HepG2 (cell line): ENCODE measurements at regions not wholly inside any gene's neighbourhood (a gene's known extent, or its start where the extent isn't known, plus 50 kb on each side); places are given as distances from the start of the nearest gene placed in this dataset.

Experiments
- ATAC-seq: fragments of 200-7000 bp; cut with Tn5 transposase; 3 replicates; pipeline ENCODE4 v1.9.1; 2020; ENCODE audit warnings: mild to moderate bottlenecking, moderate library complexity
- BruUV-seq: library from RNA; stranded (reverse); fragments of 400-500 nt; replicated peaks from 2 replicates; lab custom pipeline; 2021; lab: Mats Ljungman, UMichigan
- CTCF ChIA-PET: fragments of 300-600 bp; formaldehyde crosslinking; extraction: SDS; loops from one replicate; lab custom pipeline; 2021; ENCODE audit warnings: low total read pairs, inconsistent platforms, low intra/inter-chr PET ratio; lab: Yijun Ruan, JAX
- POLR2A ChIA-PET: fragments of 350-600 bp; sonication (Branson Sonifier 250); formaldehyde crosslinking; loops from one replicate; lab custom pipeline; 2020; ENCODE audit warnings: antibody characterized with exemption, inconsistent platforms; lab: Yijun Ruan, JAX
- DNase-seq: peaks from one replicate; pipeline ENCODE4 v3.0.0-alpha.2; 2015; ENCODE audit warnings: low spot score
- FAIRE-seq: peaks from 3 replicates; lab custom pipeline; 2011; peaks lifted over from hg19 to GRCh38; lab: Jason Lieb, UNC
- H2AFZ ChIP-seq: one replicate; pipeline ENCODE4 v1.6.1; 2011; ENCODE audit warnings: low read length, inconsistent platforms
- H3K27ac ChIP-seq: fragments of 300-600 bp; 3 replicates; pipeline ENCODE4 v1.8.0; 2011; ENCODE audit warnings: mixed run types, mild to moderate bottlenecking, mixed read lengths, low read length, inconsistent platforms; ENCODE audit not compliant: insufficient read depth; ENCODE audit errors: extremely low read length
- H3K27me3 ChIP-seq, 2 experiments: fragments of 200-600 bp in 1 of 2; 2 replicates in 1 of 2; 3 replicates in 1 of 2; pipeline versions ENCODE4 v1.6.0 to v1.8.0; 2011; ENCODE audit warnings: low read length in 2 of 2, mild to moderate bottlenecking in 2 of 2, moderate library complexity in 2 of 2, inconsistent platforms in 1 of 2; ENCODE audit not compliant: insufficient read depth in 2 of 2, control insufficient read depth in 1 of 2
- H3K36me3 ChIP-seq, 2 experiments: fragments of 200-600 bp in 1 of 2; replicated peaks in 1 of 2; 2 replicates in 1 of 2; 3 replicates in 1 of 2; pipeline versions ENCODE4 v1.5.1 to v1.8.0; 2011; ENCODE audit warnings: low read length in 2 of 2, inconsistent platforms in 1 of 2; ENCODE audit not compliant: insufficient read depth in 2 of 2, control insufficient read depth in 1 of 2
- H3K4me1 ChIP-seq: 2 replicates; pipeline ENCODE4 v1.5.1; 2012; ENCODE audit warnings: low read length, inconsistent platforms; ENCODE audit not compliant: insufficient read depth
- H3K4me2 ChIP-seq: 2 replicates; pipeline ENCODE4 v1.6.0; 2011; ENCODE audit warnings: low read depth, low read length, inconsistent platforms
- H3K4me3 ChIP-seq, 3 experiments: fragments of 200-600 bp in 1 of 3; sonication (generic), shearing (Covaris generic) in 1 of 3; replicated peaks in 1 of 3; 2 replicates each; pipeline ENCODE4 v1.5.1; 2011 to 2016; ENCODE audit warnings: low read length in 3 of 3, inconsistent platforms in 2 of 3, low read depth in 2 of 3, mild to moderate bottlenecking in 2 of 3, control low read depth in 1 of 3, mixed read lengths in 1 of 3; ENCODE audit not compliant: insufficient read depth in 1 of 3
- H3K79me2 ChIP-seq: one replicate; pipeline ENCODE4 v1.6.1; 2011; ENCODE audit warnings: low read length, inconsistent platforms; ENCODE audit not compliant: insufficient read depth
- H3K9ac ChIP-seq: 2 replicates; pipeline ENCODE4 v1.6.0; 2011; ENCODE audit warnings: mild to moderate bottlenecking, low read depth, low read length, inconsistent platforms; ENCODE audit not compliant: insufficient read depth
- H3K9me3 ChIP-seq: 2 replicates; pipeline ENCODE4 v1.5.1; 2012; ENCODE audit warnings: mild to moderate bottlenecking, low read length
- H4K20me1 ChIP-seq: 2 replicates; pipeline ENCODE4 v1.6.0; 2011; ENCODE audit warnings: inconsistent platforms, mild to moderate bottlenecking, low read length, moderate library complexity; ENCODE audit not compliant: insufficient read depth
- ARHGAP35 ChIP-seq: sonication (generic); formaldehyde crosslinking; IDR thresholded peaks from 2 replicates; pipeline ENCODE4 v1.9.0; 2022; ENCODE audit warnings: mild to moderate bottlenecking, inconsistent platforms, moderate library complexity, missing genetic modification reagents, borderline replicate concordance
- ATF2 ChIP-seq: sonication (generic); formaldehyde crosslinking; IDR thresholded peaks from 2 replicates; pipeline ENCODE4 v1.4.0; 2020; ENCODE audit warnings: missing genetic modification reagents
- CREBL2 ChIP-seq: sonication (generic); formaldehyde crosslinking; IDR thresholded peaks from 2 replicates; pipeline ENCODE4 v1.8.1; 2023; ENCODE audit warnings: missing genetic modification reagents, mild to moderate bottlenecking, borderline replicate concordance
- GTF2F1 ChIP-seq: fragments of 150-350 bp; IDR thresholded peaks from 2 replicates; pipeline ENCODE4 v1.6.1; 2014; ENCODE audit warnings: low read length
- KAT8 ChIP-seq: IDR thresholded peaks from 2 replicates; pipeline ENCODE4 v1.6.1; 2016; ENCODE audit warnings: missing genetic modification reagents, missing compliant biosample characterization
- KDM3A ChIP-seq: IDR thresholded peaks from 2 replicates; pipeline ENCODE4 v1.6.1; 2018; ENCODE audit warnings: low read depth, missing compliant biosample characterization
- REST ChIP-seq, 2 experiments: IDR thresholded peaks; 2 replicates each; pipeline ENCODE4 v1.6.1; 2011 to 2012; ENCODE audit warnings: low read length in 2 of 2, borderline replicate concordance in 1 of 2, low read depth in 1 of 2, mild to moderate bottlenecking in 1 of 2, moderate library complexity in 1 of 2
- SOX5 ChIP-seq: IDR thresholded peaks from 2 replicates; pipeline ENCODE4 v1.6.1; 2016; ENCODE audit warnings: borderline replicate concordance
- ZBTB46 ChIP-seq: sonication (generic); formaldehyde crosslinking; IDR thresholded peaks from 2 replicates; pipeline ENCODE4 v1.4.0; 2020; ENCODE audit warnings: mild to moderate bottlenecking, missing genetic modification reagents, borderline replicate concordance
- ZNF260 ChIP-seq: sonication (generic); formaldehyde crosslinking; IDR thresholded peaks from 2 replicates; pipeline ENCODE4 v1.4.0; 2020; ENCODE audit warnings: missing genetic modification reagents, low read depth, mild to moderate bottlenecking, borderline replicate concordance
- ZNF576 ChIP-seq: sonication (generic); formaldehyde crosslinking; IDR thresholded peaks from 2 replicates; pipeline ENCODE4 v1.4.0; 2020; ENCODE audit warnings: mild to moderate bottlenecking, missing genetic modification reagents
- ZNF713 ChIP-seq: sonication (generic); formaldehyde crosslinking; IDR thresholded peaks from 2 replicates; pipeline ENCODE4 v1.4.0; 2020; ENCODE audit warnings: mild to moderate bottlenecking, missing genetic modification reagents
- WGBS: methylation state at CpG from one replicate; pipeline ENCODE4 v1.1.6; 2017; ENCODE audit warnings: low lambda C conversion rate; 5-methylcytosine and 5-hydroxymethylcytosine counted together
- in situ Hi-C: cut with HindIII; loops from 2 replicates; pipeline ENCODE4 v1.10.0; 2017; ENCODE audit warnings: low pct_unique_long_range_greater_than_20kb; ENCODE audit not compliant: extremely low pct_ligation_motif_present
- intact Hi-C: fragments of 100-400 bp; cut with micrococcal nuclease; formaldehyde crosslinking; loops from one replicate; pipeline ENCODE4 v1.10.0; 2022; ENCODE audit not compliant: unreplicated experiment
- TF ChIP-seq, protein P1 (sequence below): IDR thresholded peaks from 2 replicates; pipeline ENCODE4 v1.6.1; 2018; ENCODE audit warnings: missing genetic modification reagents, mild to moderate bottlenecking, missing compliant biosample characterization
- TF ChIP-seq, protein P2 (sequence below): sonication (generic); formaldehyde crosslinking; IDR thresholded peaks from 2 replicates; pipeline ENCODE4 v1.5.0; 2020; ENCODE audit warnings: missing genetic modification reagents, mild to moderate bottlenecking, borderline replicate concordance

DNA sequence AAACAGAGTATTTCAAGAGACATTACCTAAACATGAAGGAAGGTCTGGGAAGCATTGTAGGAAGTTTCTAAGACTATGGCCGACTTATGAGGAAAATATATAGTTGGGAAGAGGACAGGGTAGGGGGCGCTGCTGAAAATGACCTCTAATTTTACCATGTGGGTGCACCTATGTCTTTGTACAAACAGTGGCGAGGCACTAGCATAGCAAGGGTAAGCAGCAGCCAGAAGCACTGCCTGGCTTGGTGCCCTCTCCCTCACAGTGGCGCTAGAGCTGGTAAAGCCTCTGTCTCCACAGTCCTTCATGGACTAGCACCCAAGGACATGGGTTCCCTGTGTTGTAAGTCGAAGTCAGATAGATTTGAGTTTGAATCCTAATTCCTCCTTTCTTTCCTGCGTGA is 461.2 kb downstream of the INHBA start:
- intact Hi-C loops, result no loop called here
- POLR2A ChIA-PET, result no interaction called here

More for the DNA sequence above, 461.2 kb downstream of the INHBA start:
- no peak overlapping the region for H3K9ac ChIP-seq
- no peaks in the 10 kb centered on the region for H3K27me3 ChIP-seq
- ATAC-seq (no peak), FAIRE-seq (no peak), DNase-seq (no peak)
- H3K4me1 ChIP-seq, result no peaks in the 10 kb centered on the region
- H3K79me2 ChIP-seq, result no peaks in the 10 kb centered on the region
- TF ChIP-seq GTF2F1 (no peak), ARHGAP35 (CRISPR knock-in tag) (no peak), KDM3A (CRISPR knock-in tag) (no peak), ZNF260 (CRISPR knock-in tag) (no peak), CREBL2 (CRISPR knock-in tag) (no peak), ZBTB46 (no peak), ATF2 (CRISPR knock-in tag) (no peak), ZNF576 (CRISPR knock-in tag) (no peak), ZNF713 (no peak), SOX5 (CRISPR knock-in tag) (no peak), KAT8 (no peak), REST (IDR thresholded peaks at IDR 0.05; ENCODE audit: borderline replicate concordance in 1 of 2, low read depth in 1 of 2, low read length in 2 of 2) (no peak)
- TF ChIP-seq, protein P1, sequence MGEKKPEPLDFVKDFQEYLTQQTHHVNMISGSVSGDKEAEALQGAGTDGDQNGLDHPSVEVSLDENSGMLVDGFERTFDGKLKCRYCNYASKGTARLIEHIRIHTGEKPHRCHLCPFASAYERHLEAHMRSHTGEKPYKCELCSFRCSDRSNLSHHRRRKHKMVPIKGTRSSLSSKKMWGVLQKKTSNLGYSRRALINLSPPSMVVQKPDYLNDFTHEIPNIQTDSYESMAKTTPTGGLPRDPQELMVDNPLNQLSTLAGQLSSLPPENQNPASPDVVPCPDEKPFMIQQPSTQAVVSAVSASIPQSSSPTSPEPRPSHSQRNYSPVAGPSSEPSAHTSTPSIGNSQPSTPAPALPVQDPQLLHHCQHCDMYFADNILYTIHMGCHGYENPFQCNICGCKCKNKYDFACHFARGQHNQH, result no peak
- TF ChIP-seq, protein P2, sequence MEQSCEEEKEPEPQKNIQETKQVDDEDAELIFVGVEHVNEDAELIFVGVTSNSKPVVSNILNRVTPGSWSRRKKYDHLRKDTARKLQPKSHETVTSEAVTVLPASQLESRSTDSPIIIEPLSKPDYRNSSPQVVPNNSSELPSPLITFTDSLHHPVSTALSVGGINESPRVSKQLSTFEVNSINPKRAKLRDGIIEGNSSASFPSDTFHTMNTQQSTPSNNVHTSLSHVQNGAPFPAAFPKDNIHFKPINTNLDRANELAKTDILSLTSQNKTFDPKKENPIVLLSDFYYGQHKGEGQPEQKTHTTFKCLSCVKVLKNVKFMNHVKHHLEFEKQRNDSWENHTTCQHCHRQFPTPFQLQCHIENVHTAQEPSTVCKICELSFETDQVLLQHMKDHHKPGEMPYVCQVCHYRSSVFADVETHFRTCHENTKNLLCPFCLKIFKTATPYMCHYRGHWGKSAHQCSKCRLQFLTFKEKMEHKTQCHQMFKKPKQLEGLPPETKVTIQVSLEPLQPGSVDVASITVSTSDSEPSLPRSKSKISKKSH (CRISPR knock-in tag), result no peak
- no TSS peak for BruUV-seq
- H3K4me2 ChIP-seq, result no peak overlapping the region
- no peak overlapping the region for H3K27ac ChIP-seq
- H3K36me3 ChIP-seq, result no peaks in the 10 kb centered on the region
- in situ Hi-C loops, result no loop called here
- no peaks in the 10 kb centered on the region for H4K20me1 ChIP-seq
- WGBS, result 34% methylated on average over 5 of the region's 6 CpGs
- H3K9me3 ChIP-seq, result no peaks in the 10 kb centered on the region
- CTCF ChIA-PET, result no interaction called here
- H2AFZ ChIP-seq, result no peak overlapping the region
- no peak overlapping the region for H3K4me3 ChIP-seq
